HEK293 (cell line): ENCODE measurements at regions not wholly inside any gene's neighbourhood (a gene's known extent, or its start where the extent isn't known, plus 50 kb on each side); places are given as distances from the start of the nearest gene placed in this dataset.

Source experiments
- CTCF ChIA-PET: fragments of 350-600 bp; formaldehyde crosslinking; extraction: SDS; loops from one replicate; lab custom pipeline; 2021; ENCODE audit warnings: antibody characterized with exemption; lab: Yijun Ruan, JAX
- POLR2A ChIA-PET: fragments of 300-600 bp; formaldehyde crosslinking; extraction: SDS; loops from one replicate; lab custom pipeline; 2020; ENCODE audit warnings: antibody characterized with exemption, inconsistent platforms; lab: Yijun Ruan, JAX
- H3K27ac ChIP-seq: fragments of 200-500 bp; sonication (Bioruptor generic); 2 replicates; pipeline ENCODE4 v1.5.1; 2014; ENCODE audit warnings: low read depth, low read length, control low read depth, inconsistent platforms; ENCODE audit errors: extremely low read depth
- H3K36me3 ChIP-seq, 2 experiments: fragments of 200-500 bp in 1 of 2; sonication (Bioruptor generic) in 1 of 2; 1 replicate in 1 of 2; 2 replicates in 1 of 2; pipeline ENCODE4 v1.5.1; 2014 to 2017; ENCODE audit warnings: inconsistent platforms in 2 of 2, low read length in 2 of 2; ENCODE audit not compliant: control insufficient read depth in 2 of 2, insufficient read depth in 1 of 2
- H3K4me1 ChIP-seq: fragments of 200-500 bp; sonication (Bioruptor generic); 2 replicates; pipeline ENCODE4 v1.5.1; 2014; ENCODE audit warnings: mild to moderate bottlenecking, low read length, inconsistent platforms; ENCODE audit not compliant: control insufficient read depth, insufficient read depth
- H3K4me3 ChIP-seq: 2 replicates; pipeline ENCODE4 v1.5.1; 2011; ENCODE audit warnings: low read depth, mild to moderate bottlenecking, control low read depth, low read length, moderate library complexity
- H3K9me3 ChIP-seq: fragments of 200-500 bp; sonication (Bioruptor generic); 2 replicates; pipeline ENCODE4 v1.5.1; 2014; ENCODE audit warnings: low read depth, low read length, inconsistent platforms; ENCODE audit not compliant: control insufficient read depth, insufficient read depth
- KLF1 ChIP-seq: fragments of 450-650 bp; formaldehyde crosslinking; IDR thresholded peaks from 2 replicates; pipeline ENCODE4 v1.5.1; 2016; ENCODE audit warnings: missing biosample characterization, missing genetic modification characterization
- KLF10 ChIP-seq: fragments of 450-650 bp; IDR thresholded peaks from 2 replicates; pipeline ENCODE4 v1.5.1; 2018; ENCODE audit warnings: missing biosample characterization, mild to moderate bottlenecking, missing genetic modification characterization
- MZF1 ChIP-seq: fragments of 450-650 bp; formaldehyde crosslinking; IDR thresholded peaks from 2 replicates; pipeline ENCODE4 v1.5.1; 2017; ENCODE audit warnings: missing biosample characterization, missing genetic modification characterization, borderline replicate concordance
- TRIM28 ChIP-seq: IDR thresholded peaks from 2 replicates; pipeline ENCODE4 v1.6.1; 2011; ENCODE audit warnings: low read length, control low read depth, borderline replicate concordance
- ZBTB8A ChIP-seq: fragments of 450-650 bp; formaldehyde crosslinking; IDR thresholded peaks from 2 replicates; pipeline ENCODE4 v1.5.1; 2016; ENCODE audit warnings: missing biosample characterization, missing genetic modification characterization
- ZNF2 ChIP-seq: fragments of 450-650 bp; formaldehyde crosslinking; IDR thresholded peaks from 2 replicates; pipeline ENCODE4 v1.5.1; 2016; ENCODE audit warnings: missing biosample characterization, missing genetic modification characterization
- ZNF211 ChIP-seq: fragments of 450-650 bp; formaldehyde crosslinking; IDR thresholded peaks from 2 replicates; pipeline ENCODE4 v1.5.1; 2016; ENCODE audit warnings: low read depth, missing biosample characterization, missing genetic modification characterization
- ZNF37A ChIP-seq: fragments of 450-650 bp; IDR thresholded peaks from 2 replicates; pipeline ENCODE4 v1.5.1; 2018; ENCODE audit warnings: missing biosample characterization, missing genetic modification characterization
- ZNF544 ChIP-seq: fragments of 450-650 bp; formaldehyde crosslinking; IDR thresholded peaks from 2 replicates; pipeline ENCODE4 v1.5.0; 2017; ENCODE audit warnings: missing biosample characterization, missing genetic modification characterization
- ZNF670 ChIP-seq: fragments of 450-650 bp; formaldehyde crosslinking; IDR thresholded peaks from 2 replicates; pipeline ENCODE4 v1.5.1; 2016; ENCODE audit warnings: missing biosample characterization, missing genetic modification characterization, low read depth
- ZNF776 ChIP-seq: fragments of 450-650 bp; formaldehyde crosslinking; IDR thresholded peaks from 2 replicates; pipeline ENCODE4 v1.5.0; 2017; ENCODE audit warnings: missing biosample characterization, missing genetic modification characterization, borderline replicate concordance
- ZSCAN16 ChIP-seq: fragments of 450-650 bp; formaldehyde crosslinking; IDR thresholded peaks from 2 replicates; pipeline ENCODE4 v1.5.1; 2016; ENCODE audit warnings: missing biosample characterization, missing genetic modification characterization
- TF ChIP-seq, protein P1 (sequence below): fragments of 450-650 bp; formaldehyde crosslinking; IDR thresholded peaks from 2 replicates; pipeline ENCODE4 v1.5.1; 2016; ENCODE audit warnings: missing biosample characterization, missing genetic modification characterization, borderline replicate concordance
- TF ChIP-seq, protein P2 (sequence below): fragments of 450-650 bp; formaldehyde crosslinking; IDR thresholded peaks from 2 replicates; pipeline ENCODE4 v1.5.1; 2016; ENCODE audit warnings: missing biosample characterization, missing genetic modification characterization
- TF ChIP-seq, protein P3 (sequence below): fragments of 450-650 bp; formaldehyde crosslinking; IDR thresholded peaks from 2 replicates; pipeline ENCODE4 v1.5.1; 2017; ENCODE audit warnings: missing biosample characterization, missing genetic modification characterization
- TF ChIP-seq, protein P4 (sequence below): fragments of 450-650 bp; formaldehyde crosslinking; IDR thresholded peaks from 2 replicates; pipeline ENCODE4 v1.5.1; 2016; ENCODE audit warnings: missing biosample characterization, missing genetic modification characterization
- TF ChIP-seq, protein P5 (sequence below): fragments of 450-650 bp; formaldehyde crosslinking; IDR thresholded peaks from 2 replicates; pipeline ENCODE4 v1.5.1; 2016; ENCODE audit warnings: missing biosample characterization, missing genetic modification characterization

DNA sequence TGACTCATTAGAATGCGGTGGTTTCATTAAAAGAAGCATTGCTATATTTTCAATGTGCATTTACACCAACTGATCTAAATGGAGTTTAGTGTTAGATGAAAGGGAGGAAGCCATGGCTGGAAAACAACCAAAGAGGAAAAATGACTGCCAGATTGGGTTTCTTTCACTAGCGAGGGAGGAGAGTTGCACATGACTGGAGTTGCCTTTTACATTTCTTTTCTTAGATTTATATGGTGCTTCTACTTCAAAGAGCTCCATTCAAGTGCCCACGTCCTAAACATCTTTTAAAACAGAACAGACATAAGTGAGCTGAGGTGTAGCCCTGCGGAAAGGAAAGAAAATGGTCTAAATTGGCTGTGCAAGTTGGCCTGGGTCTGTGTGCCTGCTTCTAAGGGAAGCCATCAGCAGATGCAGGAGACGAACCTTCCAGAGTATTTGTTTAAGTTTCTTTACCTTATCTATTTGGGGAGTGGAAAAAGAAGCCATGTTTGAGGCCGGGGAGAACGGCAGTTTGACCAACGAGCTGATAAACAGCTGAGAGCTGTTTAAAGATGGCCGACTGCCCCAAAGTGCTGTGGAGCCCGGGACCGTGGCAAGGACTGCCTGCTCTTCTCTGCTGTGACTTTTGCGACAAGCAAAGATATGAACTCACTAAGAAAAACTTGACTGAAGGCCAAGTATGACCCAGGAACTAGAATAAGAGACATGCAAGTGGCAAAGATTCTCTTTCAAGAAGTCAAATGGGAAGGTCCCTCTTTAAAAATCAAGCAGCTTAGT lies 327.0 kb downstream of the ZNF516 start:
- Histone ChIP-seq H3K4me3 (no peak overlapping the region), H3K36me3 (no peaks in the 10 kb centered on the region)
- TF ChIP-seq ZNF670 (tag by site-specific recombination) (no peak), ZNF2 (no peak), ZNF544 (no peak)
- TF ChIP-seq, all 188 proteins: peak for 0
- Histone ChIP-seq H3K9me3 (no peaks in the 10 kb centered on the region), H3K4me1 (no peaks in the 10 kb centered on the region), H3K27ac (no peak overlapping the region)
- POLR2A ChIA-PET, result no interaction called here
- CTCF ChIA-PET, result no interaction called here

DNA sequence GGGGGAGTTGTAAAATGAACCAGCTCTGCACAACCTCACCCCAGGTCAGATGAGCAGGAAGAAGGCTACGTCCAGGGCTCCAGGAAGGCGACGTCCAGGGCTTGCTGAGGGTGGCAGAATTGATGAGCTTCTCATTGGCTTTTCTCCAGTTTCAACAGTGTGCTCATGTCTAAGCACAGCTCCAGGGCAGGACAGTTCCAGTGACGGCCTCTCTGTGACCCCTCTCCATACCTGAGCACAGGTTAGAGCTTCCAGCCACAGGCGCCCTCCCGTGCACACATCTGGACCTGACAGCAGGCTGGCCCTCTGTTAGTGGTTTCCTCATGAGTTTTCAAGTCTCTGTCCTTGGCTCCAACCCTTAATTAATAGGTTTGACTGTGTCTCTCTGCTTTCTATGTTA lies 327.6 kb downstream of the ZNF516 start:
- H3K4me3 ChIP-seq, result no peak overlapping the region
- H3K27ac ChIP-seq, result no peak overlapping the region
- H3K36me3 ChIP-seq, result no peaks in the 10 kb centered on the region
- POLR2A ChIA-PET, result no interaction called here
- no peaks in the 10 kb centered on the region for H3K9me3 ChIP-seq
- CTCF ChIA-PET, result no interaction called here
- TF ChIP-seq, protein P1, sequence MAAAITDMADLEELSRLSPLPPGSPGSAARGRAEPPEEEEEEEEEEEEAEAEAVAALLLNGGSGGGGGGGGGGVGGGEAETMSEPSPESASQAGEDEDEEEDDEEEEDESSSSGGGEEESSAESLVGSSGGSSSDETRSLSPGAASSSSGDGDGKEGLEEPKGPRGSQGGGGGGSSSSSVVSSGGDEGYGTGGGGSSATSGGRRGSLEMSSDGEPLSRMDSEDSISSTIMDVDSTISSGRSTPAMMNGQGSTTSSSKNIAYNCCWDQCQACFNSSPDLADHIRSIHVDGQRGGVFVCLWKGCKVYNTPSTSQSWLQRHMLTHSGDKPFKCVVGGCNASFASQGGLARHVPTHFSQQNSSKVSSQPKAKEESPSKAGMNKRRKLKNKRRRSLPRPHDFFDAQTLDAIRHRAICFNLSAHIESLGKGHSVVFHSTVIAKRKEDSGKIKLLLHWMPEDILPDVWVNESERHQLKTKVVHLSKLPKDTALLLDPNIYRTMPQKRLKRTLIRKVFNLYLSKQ, result no peak
- TF ChIP-seq ZNF776 (tag by site-specific recombination), result no peak
- TF ChIP-seq MZF1 (tag by site-specific recombination), result no peak
- TF ChIP-seq ZNF211 (tag by site-specific recombination), result no peak
- TF ChIP-seq, protein P2, sequence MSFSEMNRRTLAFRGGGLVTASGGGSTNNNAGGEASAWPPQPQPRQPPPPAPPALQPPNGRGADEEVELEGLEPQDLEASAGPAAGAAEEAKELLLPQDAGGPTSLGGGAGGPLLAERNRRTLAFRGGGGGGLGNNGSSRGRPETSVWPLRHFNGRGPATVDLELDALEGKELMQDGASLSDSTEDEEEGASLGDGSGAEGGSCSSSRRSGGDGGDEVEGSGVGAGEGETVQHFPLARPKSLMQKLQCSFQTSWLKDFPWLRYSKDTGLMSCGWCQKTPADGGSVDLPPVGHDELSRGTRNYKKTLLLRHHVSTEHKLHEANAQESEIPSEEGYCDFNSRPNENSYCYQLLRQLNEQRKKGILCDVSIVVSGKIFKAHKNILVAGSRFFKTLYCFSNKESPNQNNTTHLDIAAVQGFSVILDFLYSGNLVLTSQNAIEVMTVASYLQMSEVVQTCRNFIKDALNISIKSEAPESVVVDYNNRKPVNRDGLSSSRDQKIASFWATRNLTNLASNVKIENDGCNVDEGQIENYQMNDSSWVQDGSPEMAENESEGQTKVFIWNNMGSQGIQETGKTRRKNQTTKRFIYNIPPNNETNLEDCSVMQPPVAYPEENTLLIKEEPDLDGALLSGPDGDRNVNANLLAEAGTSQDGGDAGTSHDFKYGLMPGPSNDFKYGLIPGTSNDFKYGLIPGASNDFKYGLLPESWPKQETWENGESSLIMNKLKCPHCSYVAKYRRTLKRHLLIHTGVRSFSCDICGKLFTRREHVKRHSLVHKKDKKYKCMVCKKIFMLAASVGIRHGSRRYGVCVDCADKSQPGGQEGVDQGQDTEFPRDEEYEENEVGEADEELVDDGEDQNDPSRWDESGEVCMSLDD (tag by site-specific recombination), result no peak
- no peak for TF ChIP-seq ZNF37A
- no peak for TF ChIP-seq ZSCAN16 (tag by site-specific recombination)
- TF ChIP-seq ZBTB8A (tag by site-specific recombination), result no peak
- no peak for TF ChIP-seq TRIM28
- TF ChIP-seq KLF10 (tag by site-specific recombination), result no peak
- TF ChIP-seq, protein P3, sequence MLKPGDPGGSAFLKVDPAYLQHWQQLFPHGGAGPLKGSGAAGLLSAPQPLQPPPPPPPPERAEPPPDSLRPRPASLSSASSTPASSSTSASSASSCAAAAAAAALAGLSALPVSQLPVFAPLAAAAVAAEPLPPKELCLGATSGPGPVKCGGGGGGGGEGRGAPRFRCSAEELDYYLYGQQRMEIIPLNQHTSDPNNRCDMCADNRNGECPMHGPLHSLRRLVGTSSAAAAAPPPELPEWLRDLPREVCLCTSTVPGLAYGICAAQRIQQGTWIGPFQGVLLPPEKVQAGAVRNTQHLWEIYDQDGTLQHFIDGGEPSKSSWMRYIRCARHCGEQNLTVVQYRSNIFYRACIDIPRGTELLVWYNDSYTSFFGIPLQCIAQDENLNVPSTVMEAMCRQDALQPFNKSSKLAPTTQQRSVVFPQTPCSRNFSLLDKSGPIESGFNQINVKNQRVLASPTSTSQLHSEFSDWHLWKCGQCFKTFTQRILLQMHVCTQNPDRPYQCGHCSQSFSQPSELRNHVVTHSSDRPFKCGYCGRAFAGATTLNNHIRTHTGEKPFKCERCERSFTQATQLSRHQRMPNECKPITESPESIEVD (tag by site-specific recombination), result no peak
- TF ChIP-seq, protein P4, sequence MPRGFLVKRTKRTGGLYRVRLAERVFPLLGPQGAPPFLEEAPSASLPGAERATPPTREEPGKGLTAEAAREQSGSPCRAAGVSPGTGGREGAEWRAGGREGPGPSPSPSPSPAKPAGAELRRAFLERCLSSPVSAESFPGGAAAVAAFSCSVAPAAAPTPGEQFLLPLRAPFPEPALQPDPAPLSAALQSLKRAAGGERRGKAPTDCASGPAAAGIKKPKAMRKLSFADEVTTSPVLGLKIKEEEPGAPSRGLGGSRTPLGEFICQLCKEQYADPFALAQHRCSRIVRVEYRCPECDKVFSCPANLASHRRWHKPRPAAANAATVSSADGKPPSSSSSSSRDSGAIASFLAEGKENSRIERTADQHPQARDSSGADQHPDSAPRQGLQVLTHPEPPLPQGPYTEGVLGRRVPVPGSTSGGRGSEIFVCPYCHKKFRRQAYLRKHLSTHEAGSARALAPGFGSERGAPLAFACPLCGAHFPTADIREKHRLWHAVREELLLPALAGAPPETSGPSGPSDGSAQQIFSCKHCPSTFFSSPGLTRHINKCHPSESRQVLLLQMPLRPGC (tag by site-specific recombination), result no peak
- TF ChIP-seq KLF1, result no peak
- TF ChIP-seq, protein P5, sequence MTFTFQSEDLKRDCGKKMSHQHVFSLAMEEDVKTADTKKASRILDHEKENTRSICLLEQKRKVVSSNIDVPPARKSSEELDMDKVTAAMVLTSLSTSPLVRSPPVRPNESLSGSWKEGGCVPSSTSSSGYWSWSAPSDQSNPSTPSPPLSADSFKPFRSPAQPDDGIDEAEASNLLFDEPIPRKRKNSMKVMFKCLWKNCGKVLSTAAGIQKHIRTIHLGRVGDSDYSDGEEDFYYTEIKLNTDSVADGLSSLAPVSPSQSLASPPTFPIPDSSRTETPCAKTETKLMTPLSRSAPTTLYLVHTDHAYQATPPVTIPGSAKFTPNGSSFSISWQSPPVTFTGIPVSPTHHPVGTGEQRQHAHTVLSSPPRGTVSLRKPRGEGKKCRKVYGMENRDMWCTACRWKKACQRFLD (tag by site-specific recombination), result no peak
- H3K4me1 ChIP-seq, result no peaks in the 10 kb centered on the region
